ENCODE measurements at regions not wholly inside any gene's neighbourhood (a gene's known extent, or its start where the extent isn't known, plus 50 kb on each side); places are given as distances from the start of the nearest gene placed in this dataset.

DNA sequence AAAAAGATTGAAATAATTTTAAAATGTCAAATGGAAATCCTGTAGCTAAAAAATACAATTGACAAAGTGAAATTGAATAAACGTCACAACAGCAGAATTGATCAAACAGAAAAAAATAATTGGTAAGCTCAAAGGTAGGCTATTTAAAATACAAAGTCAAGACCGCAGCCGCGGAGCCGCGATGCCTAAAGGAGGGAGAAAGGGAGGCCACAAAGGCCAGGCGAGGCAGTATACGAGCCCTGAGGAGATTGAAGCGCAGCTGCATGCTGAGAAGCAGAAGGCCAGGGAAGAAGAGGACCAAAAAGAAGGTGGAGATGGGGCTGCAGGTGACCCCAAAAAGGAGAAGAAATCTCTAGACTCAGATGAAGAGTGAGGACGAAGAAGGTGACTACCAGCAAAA, 1068.5 kb upstream of the COX7C start:
- TF ChIP-seq, protein P1, sequence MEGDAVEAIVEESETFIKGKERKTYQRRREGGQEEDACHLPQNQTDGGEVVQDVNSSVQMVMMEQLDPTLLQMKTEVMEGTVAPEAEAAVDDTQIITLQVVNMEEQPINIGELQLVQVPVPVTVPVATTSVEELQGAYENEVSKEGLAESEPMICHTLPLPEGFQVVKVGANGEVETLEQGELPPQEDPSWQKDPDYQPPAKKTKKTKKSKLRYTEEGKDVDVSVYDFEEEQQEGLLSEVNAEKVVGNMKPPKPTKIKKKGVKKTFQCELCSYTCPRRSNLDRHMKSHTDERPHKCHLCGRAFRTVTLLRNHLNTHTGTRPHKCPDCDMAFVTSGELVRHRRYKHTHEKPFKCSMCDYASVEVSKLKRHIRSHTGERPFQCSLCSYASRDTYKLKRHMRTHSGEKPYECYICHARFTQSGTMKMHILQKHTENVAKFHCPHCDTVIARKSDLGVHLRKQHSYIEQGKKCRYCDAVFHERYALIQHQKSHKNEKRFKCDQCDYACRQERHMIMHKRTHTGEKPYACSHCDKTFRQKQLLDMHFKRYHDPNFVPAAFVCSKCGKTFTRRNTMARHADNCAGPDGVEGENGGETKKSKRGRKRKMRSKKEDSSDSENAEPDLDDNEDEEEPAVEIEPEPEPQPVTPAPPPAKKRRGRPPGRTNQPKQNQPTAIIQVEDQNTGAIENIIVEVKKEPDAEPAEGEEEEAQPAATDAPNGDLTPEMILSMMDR (IDR thresholded peaks at IDR 0.05), result no peak
- TF ChIP-seq EP300 (IDR thresholded peaks at IDR 0.05) (no peak), POLR2A (IDR thresholded peaks at IDR 0.05) (no peak)
